B cell (primary cell): ENCODE measurements at regions not wholly inside any gene's neighbourhood (a gene's known extent, or its start where the extent isn't known, plus 50 kb on each side); places are given as distances from the start of the nearest gene placed in this dataset.

Experiments
- CTCF ChIP-seq: fragments of 200-600 bp; IDR thresholded peaks from one replicate; pipeline ENCODE4 v1.8.0; 2022; ENCODE audit warnings: antibody characterized with exemption, mild to moderate bottlenecking
- EZH2 ChIP-seq: IDR thresholded peaks from 2 replicates; pipeline ENCODE4 v1.6.1; 2012; ENCODE audit warnings: borderline replicate concordance, low read depth, mild to moderate bottlenecking, moderate library complexity, low read length; ENCODE audit not compliant: insufficient read depth, poor library complexity, severe bottlenecking

GRCh38 chr5:118728191-118728590, 260.2 kb downstream of the DTWD2 start:
- TF ChIP-seq CTCF (no peak), EZH2 (no peak)
